GM21786 (cell line): ENCODE measurements at regions not wholly inside any gene's neighbourhood (a gene's known extent, or its start where the extent isn't known, plus 50 kb on each side); places are given as distances from the start of the nearest gene placed in this dataset.

ENCODE experiments used
- ATAC-seq: cut with Tn5 transposase; IDR thresholded peaks from one replicate; pipeline ENCODE4 v1.9.1; 2021; ENCODE audit not compliant: unreplicated experiment

DNA sequence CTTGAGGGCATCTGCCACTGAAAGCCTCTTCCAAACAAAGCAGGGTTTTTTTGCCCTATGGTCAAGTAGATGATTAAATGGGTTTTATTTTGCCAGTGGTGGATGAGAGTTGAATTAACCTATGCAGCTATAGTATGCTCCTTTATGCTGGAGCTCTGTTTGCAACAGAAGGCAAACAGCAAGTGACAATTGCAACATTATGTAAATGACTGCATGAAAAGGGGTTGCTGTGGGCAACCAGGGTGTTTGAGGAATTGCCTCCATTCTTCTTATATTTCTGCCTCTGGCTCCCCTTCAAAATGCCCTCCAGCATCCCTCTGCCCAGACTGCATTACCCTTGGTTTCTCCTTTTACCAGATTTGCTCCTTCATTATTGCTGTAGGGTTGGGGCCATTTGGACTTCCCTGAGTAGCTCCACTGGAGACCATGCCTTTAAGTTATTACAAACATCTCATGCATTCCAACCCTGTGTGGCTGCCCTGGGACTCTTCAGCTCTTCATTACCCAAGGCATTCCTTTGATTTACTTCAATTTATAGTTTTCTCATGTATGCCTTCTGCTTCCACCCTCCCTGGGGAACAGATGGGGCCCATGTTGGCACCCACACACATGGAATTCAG is 398.4 kb downstream of the PRDM2 start:
- ATAC-seq = no peak

DNA sequence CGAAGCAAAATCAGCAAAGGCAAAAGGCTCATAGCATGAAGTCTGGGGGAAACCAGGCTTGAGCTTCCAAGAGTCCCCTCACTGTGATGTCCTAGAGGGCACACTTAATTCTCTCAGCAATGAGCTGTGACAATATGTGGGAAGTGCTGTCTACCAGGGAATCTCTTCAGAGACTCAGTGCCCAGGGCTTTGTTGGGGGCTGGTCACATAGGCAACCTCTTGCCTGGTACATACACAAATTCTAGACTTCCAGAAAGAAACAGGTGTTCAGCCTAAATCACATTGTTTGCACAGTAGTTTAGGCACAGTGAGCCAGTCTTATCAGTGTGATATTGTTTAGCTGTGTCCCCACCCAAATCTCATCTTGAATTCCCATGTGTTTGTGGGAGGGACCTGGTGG is 400.5 kb downstream of the PRDM2 start:
- no peak for ATAC-seq

DNA sequence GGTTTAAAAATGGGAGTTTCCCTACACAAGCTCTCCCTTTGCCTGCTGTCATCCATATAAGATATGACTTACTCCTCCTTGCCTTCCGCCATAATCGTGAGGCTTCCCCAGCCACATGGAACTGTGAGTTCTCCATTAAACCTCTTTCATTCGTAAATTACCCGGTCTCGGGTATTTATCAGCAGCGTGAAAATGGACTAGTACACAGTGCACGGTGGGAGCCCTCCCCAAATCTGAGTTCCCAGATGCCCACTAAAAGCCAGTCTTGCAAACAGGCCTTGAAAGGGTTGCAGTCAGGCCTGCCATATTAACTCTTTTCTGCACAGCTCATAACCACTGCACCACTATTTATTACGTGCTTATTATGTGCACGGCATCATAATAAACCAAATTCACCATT is 400.9 kb downstream of the PRDM2 start:
- no peak for ATAC-seq

DNA sequence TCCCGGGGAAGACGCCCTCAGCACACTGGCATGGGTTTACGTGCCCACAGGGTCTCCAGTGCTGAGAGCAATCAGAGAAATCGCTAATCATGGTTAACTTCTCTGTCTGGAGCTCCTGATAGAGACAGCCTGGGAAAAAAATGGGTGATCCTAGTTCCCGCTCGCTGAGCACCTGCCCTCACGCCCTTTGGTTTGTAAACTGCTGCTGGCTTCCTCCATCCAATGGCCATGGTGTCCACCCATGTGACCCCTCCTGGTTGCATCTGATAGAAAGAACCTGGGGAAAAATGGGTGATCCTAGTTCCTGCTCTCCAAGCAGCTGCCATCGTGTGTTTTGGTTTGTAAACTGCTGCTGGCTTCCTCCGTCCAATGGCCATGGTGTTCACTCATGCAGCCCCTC is 402.2 kb downstream of the PRDM2 start:
- no peak for ATAC-seq

DNA sequence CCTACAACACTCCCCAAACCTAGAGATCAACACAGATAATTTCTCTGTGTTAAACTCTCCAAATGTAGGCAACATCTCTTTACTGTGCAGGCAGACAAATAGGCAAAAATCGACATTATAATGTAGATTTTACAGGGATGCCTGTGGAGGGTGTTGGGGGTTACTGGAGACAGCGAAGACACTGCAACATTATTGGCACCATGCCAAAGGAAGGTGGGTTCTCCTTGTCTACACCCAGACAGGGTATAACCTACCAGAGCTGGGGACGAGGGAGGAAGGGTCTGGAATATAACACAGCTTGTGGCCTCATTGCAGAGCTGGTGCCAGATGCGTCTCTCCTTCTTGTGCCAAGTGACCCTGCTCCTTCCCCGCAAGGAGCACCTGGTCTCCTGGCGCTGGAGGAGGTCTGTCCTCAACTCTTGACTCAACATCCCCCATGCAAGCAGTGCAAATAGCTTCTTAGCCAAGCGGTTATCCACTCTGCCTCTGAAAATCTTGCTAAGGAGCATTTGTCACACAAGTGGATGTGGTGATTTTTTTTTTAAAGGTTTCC is 404.0 kb downstream of the PRDM2 start:
- ATAC-seq = no peak

GRCh38 chr1:14106126-14106525 is 406.1 kb downstream of the PRDM2 start:
- no peak for ATAC-seq

GRCh38 chr1:14106679-14107313 is 406.8 kb downstream of the PRDM2 start:
- ATAC-seq = no peak

DNA sequence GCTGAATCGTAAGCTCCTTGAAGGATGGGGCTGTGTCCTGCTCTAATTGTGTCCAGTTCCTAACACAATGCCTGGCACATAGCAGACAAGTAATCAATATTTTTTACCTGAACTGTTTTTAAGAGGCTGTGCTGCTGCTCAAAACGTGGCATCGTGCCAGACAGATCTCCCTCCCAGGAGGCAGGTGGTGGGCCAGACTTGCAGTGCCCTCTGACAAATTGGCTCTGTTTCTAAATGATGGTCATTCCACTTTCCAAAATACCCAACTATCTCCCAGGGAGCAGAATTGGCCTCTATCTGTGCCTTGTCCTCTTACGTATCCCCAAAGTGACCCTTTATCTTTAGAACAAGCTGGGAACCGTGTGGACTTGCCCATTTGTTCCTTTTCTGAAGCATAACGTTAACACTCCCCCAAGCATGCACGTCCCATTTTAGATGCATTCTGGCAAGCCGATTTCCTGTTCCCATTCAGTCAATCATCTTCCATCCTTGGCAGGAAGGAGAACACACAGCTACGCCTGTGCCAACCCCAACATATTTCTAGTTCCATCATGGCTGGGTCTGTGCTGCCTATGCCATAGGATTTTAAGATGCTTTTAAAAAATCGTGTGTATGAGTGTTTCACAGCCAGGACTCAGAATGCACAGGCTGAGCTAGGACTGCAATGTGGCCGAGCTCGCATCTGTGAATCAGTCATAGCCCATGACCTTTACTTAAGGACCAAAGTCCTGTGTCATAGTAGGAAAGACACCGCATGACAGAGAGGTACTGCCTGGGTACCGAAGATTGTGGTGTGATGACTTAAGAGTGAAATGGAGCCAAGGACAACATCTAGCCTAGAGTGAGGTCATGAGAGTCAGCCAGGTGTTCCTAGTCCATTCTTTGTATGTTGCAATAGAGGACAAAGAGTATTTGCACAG is 408.6 kb downstream of the PRDM2 start:
- no peak for ATAC-seq

DNA sequence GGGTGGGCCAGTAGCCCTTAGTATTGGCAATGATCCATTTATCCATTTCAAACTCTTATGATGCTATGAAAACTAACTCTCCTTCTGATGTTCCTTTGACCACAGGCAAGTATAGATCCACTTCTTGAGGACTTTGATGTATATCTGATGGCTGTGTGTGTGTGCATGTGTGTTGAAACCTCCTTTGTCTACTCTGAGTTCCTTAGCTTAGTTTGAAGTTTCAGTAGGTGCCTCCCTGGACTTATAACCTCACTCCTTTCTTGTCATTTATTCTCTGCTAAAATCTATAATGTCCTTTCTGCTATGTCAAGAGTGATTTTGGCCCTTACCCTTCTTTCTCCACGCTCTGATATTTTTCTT is 409.3 kb downstream of the PRDM2 start:
- no peak for ATAC-seq

GRCh38 chr1:14110040-14110439 is 410.1 kb downstream of the PRDM2 start:
- no peak for ATAC-seq

DNA sequence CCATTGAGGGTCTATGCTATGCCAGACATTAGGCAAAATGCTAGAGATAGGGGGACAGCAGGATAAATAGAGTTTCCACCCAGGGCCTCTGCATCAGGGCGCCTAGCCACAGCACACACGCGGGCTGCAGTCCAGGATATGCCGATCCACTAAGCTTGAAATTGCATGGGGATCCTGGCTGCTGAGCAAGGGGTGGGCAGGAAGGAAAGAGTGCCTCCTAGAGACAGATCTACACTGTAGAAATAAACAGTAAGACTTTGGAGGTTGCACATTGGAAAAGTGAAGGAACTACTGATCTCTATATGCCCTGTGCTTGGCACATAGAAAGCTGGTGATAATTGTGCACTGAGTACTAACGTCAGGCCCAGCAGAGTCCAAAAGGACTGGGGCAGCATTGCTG is 411.1 kb downstream of the PRDM2 start:
- no peak for ATAC-seq

DNA sequence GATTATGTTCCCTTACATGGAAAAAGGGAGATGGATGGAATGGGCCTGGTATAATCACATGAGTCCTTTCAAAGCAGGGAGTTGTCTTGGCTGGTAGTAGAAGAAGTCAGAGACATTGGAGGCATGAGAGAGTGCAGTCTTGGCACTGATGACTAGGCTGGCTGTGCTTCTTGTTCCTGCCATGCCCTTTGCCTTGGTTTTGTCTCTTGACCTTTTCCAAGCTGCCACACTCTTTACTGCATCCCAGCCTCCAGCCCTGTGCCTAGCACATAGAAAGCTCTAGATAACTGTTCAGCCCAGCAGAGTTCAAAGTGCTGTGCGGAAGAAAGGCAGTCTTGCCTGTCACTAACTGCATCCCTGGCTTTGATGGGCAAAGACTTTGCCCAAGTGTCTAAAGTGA is 412.6 kb downstream of the PRDM2 start:
- no peak for ATAC-seq

GRCh38 chr1:14113271-14113670 is 413.3 kb downstream of the PRDM2 start:
- no peak for ATAC-seq

DNA sequence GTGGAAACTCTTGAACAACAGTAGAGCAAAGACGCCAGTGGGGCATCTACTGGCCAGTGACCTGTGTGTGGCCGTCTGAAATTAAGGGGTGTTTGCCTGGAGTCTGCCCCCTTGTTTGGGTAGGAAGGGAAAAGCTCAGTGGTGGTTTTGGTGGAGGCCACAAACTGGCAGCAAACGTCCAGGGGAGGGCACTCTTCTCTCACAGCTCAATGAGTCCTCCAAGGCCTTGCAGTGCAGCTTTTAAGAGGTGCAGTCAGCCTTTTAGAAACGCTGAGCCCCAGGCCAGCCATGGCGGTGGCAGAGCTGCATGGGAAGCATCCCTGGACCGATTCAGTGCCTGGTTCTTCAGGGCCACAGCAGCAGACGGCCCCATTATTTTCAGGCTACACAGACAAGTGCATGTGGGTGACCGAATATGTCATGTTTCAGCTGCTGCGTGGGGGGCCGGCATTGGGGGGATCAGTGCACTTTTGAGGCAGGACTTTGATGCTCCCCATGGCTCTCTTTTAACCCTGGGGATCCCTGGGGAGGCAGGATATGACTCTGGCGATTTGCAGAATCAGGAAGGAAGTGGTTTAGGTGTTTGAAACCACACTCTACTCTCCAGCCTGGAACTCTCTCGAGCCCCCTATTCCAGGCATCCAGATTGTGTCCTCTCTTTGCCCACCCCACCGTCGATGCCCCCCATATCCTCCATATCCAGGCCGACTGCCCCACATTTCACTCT is 414.0 kb downstream of the PRDM2 start:
- ATAC-seq = no peak

- no peak for ATAC-seq
These were observed 416.0 kb downstream of the PRDM2 start for GRCh38 chr1:14115976-14116375.

DNA sequence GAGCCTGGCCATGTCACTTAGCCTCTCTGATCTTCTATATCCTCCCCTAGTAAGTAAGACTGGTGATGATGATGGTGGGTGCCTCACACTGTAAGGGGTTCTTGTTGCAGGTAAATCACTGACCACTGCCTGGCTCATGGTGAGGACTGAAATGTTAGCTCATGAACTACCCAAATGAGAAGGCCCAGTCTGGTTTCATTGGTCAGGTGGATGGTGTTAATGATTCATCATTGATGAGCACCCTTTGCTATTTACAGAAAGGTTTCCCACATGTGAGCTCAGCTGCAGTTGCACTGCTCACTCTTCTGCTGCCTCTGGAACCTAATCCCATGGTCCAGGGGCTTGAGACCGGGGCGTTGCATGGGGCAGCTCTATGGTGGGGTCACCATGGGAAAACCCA is 417.7 kb downstream of the PRDM2 start:
- ATAC-seq = no peak

- no peak for ATAC-seq
These were observed 418.9 kb downstream of the PRDM2 start for GRCh38 chr1:14118691-14119485.

- ATAC-seq = no peak
These were observed 420.9 kb downstream of the PRDM2 start for GRCh38 chr1:14120895-14121294.

- no peak for ATAC-seq
These were observed 428.1 kb downstream of the PRDM2 start for GRCh38 chr1:14128096-14128495.

DNA sequence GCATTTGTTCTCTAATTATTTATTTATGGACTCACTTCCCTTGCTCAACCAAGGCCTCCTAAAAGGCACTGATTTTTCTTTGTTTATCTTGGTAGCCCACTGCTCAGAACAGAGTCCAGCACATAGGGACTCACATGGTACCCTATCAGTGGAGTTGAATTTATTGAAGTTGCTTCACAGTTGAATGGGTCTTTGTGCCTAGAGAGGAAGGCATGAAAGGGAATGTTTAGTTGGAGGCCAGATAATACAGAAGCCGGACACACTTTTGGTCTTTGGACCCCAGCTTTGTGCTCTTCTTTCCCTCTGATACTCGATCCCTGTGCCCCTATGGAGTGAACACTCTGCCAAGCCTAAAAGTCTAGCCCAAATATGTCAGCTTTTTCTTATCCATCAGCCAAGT is 429.0 kb downstream of the PRDM2 start:
- ATAC-seq = no peak
